HG03575 (cell line): ENCODE measurements at regions not wholly inside any gene's neighbourhood (a gene's known extent, or its start where the extent isn't known, plus 50 kb on each side); places are given as distances from the start of the nearest gene placed in this dataset.
A peak's percentile ranks its signal among the peaks of the same experiment; 100 is the strongest.
"Not testable (repeated sequence)": the region's sequence is repeated elsewhere in the genome, so short reads cannot be mapped to it uniquely, and the experiment has no call there.

Experiments
- ATAC-seq: cut with Tn5 transposase; IDR thresholded peaks from one replicate; pipeline ENCODE4 v1.9.1; 2021; ENCODE audit not compliant: unreplicated experiment, insufficient number of reproducible peaks, low FRiP score; ENCODE audit errors: extremely low read depth

DNA sequence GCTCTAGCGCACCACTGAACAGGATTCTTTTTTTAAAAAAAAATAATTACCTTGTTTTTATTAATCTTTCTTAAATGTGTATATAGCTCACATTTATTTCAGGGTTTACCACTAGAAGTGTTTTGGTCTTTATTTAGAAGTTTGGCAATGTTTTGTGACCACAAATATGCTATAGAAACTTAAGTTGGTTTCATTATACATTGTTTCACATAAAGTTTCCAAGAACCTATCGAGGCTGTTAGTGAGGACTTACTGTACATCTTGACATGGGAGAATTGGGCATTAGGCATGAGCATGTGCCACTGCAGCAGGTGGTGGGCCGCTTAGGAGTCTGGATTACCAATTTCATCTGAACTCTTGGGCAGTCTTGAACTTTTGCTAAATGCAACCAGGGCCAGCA, 77.9 kb upstream of the TMEM164 start:
- not testable (repeated sequence) for ATAC-seq

DNA sequence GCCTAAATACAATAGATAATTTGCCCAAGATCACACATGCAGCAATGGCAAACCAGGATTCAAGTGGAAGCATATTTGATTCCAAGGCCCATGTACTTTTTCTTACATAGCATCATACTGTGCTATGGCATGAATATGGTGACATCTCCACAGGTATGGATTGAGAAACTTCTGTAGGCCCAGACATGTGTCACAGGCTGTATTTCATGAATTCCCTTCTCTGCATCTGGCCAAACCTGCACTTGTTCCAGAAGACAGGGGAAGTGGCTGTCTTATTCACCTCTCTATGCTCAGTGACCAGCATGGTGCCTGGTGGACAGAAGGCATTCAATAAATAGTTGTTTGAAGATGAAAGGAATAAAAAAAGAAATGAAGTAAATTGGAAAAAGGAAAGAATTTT, 77.3 kb upstream of the TMEM164 start:
- no peak for ATAC-seq

DNA sequence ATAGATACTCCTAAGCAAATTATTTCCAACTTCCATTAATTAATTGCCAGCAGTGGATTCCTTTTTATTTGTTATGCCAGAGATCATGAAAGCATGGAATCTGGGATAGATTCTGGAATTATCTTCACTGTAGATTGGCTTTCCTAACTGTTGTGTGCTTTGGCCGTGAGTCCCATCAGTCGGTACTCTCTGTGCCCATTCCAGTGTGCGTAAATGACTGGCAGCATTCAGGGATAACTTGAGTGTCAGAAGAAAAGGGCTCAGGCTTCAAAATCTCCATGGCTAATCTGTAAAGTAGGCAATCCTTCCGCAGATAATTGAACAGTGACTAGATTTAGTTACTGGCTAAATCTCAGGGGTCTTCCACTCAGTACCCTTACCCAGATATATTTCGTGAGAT, 76.8 kb upstream of the TMEM164 start:
- no peak for ATAC-seq

DNA sequence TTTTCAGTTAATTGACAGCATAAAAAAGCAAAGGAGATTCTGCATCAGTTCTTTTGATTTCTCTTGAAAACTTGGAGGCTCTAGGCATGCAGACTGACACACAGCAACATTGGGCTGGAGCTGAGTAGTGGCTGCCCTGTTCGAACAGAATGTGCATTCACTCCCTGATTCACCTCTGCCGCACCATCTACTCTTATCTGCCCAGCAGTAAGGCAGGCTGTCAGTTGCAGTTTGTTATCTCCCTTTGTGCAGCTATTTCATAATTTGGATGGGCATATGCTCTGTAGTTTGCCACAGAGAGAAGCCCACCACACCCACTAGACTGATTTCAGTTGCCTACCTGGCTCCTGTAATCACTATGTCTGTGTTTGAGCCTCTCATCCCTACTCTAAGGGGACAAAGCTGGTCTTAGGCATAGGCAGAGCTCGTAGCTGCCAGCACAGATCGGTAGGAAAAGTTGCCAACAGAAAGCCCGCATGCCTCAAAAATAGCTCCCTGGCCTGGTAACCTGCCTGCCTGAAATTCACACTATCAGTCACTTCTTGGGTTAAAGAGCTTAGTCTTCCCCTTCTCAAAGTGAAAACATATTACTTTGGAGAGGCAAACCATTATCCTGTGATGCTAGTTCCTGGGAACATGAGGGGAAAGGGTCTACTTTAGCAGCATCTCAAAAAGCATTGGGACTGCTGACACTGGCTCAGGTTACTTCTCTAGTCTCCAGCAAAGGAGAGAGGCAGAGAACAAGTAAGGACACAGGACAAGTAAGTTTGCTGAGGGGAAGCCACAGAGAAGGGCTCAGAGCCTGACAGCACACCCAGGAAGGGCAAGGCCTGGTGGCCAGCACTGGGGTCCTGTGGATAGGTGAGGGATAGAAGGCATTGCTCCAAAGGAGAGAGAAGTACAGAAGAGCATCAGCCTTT, 75.9 kb upstream of the TMEM164 start:
- ATAC-seq = no peak

DNA sequence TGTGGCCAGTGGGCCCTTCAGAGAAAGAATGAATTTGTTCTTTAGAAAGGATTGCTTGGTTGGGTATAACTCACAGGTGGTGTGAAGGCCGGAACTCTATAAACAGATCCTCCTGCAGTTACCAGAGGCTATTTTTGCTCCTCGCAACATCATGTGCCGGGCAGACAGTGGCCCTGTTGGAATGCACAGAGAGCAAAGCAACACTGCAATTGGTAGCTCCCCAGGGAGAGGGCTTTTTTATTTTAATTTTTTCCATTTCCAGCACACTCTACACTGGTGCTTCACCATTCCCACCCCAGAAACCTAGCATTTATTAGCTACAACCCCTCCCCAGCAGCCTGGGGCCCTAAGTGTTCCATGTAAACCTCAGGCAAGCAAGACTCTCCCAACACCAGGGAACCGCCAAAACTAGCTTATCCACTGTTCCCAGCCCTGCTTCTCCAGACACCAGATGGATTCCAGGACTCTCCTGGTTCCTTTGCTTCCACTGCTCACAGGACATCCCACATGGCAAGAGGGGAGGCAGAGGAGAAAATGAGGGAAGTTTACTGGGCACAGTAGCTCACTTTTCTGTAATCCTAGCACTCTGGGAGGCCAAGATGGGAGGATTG, 75.1 kb upstream of the TMEM164 start:
- ATAC-seq = no peak

DNA sequence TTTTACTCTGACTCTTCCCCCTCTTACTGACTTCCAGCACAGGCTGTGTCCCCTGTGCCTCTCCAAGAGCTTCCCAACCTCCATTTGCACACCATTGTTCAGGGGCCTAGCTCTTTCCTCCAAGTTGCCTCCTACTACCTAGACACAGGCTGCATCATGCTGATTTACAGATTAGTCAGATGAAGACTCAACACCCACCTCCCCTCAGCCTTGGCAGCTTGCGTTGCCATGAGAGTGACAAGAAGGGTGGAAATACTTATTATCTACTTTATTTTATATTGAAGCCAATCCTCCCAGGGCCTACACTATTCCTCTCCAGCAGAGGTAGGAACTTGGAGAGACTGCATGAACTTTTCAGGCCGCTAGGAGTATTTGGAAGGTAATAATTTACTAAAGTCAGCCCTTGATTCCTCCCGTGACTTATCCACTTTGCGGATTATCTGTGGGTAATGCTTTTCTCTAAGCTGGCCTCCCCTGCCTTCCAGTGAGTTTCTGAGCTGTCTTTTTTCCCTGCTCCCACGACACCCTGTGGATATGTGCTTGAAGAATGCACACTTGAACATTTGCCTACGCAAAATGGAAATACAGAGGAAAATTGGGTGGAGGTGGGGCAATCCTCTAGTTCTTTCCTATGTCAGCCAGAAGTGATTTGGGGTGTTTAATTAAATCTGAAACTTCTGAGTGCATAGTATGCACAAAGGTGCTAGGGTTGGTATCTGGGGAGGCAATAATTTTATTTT, 74.1 kb upstream of the TMEM164 start:
- ATAC-seq = no peak

DNA sequence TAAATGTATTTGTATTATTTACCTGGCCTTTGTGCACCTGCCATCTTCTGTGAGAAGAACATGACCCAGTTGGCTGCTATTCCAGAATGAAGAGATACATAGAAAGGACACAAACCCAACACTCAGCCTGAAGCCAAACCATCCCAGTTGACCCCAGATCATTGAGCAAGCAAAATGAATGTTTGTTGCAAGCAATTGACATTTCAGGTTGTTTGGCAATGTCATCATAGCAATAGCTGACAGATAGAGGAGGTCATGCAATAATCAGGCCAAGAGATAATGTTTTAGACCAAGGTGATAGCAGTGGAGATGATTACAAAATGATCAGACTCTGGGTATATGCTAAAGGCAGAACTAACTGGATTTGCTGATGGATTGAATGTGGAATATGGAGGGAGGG, 71.2 kb upstream of the TMEM164 start:
- ATAC-seq = no peak

DNA sequence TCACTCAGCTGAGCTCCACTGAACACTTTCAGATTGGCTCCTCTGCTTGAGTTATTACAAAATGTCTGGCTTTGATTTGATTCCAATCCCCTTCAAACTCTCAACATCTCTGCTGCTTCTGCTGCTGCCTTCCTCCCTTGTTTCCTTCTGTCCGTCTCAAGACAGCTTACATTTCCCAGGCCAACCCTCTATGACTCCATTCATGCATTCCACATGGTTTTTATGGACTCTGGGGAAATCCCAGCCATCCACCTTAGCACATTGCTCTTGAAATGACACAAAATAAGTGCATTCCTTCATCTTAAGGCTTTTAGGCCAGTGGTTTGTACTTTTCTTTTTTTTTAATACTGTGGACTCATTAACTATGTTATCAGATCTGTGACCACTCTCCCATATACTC, 68.5 kb upstream of the TMEM164 start:
- ATAC-seq = no peak

DNA sequence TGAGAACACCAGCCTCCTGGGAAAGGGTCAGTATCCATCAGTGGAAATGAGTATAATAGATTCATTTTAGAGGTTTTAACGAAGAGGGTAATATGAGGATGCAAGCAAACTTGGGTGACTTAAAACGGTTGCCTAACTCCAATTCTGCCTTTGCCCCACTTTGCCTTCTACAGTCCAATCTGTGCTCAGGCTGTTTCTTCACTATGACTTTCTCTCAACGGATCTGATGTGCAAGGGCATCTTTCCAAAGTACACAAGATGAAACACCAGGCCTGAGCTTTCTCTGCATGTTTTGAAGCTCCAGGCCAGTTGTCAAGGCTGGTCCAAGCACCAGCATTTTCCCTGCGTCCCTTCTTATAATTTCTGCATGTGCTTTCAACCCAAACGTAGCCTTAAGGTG, 68.0 kb upstream of the TMEM164 start:
- no peak for ATAC-seq

DNA sequence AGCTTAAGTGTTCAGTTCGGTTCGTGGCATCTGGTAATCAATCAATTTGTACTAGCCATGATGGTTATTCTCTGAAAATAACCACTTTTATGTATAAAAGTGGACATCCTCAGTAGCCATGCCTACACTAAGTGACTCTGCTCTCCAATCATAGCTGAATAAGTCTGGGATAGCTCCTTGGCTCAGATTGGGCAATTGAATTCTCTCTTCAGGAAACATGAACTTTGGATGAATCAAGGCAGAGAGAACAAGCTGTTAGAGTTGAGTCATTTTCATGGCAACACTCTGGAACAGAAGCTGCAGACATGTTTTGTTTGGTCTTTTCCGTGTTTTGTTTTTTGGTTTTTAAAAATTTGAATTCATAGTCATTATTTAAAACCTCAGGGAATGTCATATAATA, 66.8 kb upstream of the TMEM164 start:
- ATAC-seq = no peak

DNA sequence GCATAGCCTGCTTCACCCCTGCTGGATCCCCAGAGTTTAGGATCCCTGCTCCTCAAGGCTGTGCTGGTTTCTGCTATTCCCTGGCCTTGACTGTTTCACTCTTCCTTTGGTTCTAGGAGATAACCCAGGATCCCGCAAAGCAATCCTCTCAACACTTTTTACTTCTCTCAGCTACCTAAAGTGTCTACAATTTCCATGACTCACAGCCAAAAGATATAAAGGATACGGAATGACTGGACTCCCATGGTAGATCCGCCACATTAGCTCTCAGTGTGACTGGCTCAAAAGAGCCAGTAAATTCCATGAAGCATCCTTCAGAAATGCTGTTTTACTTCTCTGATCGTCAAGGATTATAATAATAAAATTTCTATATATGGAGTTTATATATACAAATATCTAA, 66.3 kb upstream of the TMEM164 start:
- ATAC-seq = no peak

DNA sequence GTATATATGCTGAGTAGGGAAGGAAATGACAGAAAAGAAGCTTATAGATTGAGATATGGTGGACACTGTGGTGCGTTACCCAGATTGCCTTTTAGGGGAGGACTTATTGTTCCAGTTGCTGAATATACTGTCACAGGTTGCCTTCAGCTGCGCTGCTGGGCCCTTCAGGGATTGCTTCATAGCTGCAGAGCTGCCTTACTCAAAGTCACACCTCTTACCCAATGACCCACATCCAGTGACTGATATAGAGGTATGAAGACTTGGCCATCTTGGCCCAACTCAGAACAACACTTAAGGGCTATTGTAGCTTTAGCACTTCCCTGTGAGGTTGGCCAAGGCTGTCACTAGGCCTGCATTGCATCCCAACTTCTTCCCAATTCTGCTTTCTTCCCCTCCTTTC, 63.4 kb upstream of the TMEM164 start:
- no peak for ATAC-seq

DNA sequence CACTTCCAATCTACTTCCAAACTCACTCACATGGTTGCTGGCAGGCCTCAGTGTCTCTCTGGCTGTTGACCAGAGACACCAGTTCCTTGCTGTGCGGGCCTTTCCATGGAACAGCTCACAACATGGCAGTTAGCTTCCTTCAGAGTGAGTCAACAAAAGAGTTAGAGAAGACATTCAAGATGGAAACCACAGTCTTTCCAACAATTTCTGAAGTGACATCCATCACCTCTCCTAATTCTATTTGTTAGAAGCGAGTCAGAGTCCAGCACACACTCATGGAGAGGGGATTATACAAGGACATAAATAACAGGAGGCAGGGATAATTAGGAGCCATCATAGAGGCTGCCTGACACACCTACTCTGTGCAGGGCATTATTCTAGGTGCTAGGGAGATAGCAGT, 62.5 kb upstream of the TMEM164 start:
- ATAC-seq = no peak

DNA sequence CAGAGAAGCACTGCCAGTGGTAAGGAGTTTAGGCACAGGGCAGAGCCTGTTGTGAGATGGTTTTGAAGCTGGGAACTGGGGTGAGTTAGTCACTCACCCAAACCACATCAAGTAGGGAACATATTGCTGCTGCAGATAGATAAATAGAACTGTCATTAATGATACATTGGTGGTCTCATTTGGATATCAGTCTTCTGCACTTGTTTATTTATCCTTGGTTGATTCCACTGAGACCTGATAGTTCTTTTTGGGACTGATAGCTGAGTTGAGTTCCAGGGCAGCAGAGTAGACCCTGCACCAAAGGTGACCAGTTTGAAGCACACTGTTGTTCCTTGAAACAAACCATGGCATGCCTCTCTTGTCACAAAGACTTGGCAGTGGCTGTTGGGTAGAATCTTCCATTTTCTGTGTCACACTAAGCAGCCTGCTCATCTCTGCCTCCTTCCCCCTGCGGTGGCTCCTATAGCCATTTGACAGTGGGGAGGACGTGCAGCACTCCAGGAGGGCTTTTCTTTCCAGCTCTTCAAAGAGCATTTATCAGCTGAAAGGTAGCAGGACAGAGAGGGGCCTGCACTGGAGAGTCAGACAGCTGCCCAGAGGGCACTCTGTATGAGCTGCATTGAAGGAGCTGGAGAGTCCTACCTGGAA, 59.7 kb upstream of the TMEM164 start:
- no peak for ATAC-seq

DNA sequence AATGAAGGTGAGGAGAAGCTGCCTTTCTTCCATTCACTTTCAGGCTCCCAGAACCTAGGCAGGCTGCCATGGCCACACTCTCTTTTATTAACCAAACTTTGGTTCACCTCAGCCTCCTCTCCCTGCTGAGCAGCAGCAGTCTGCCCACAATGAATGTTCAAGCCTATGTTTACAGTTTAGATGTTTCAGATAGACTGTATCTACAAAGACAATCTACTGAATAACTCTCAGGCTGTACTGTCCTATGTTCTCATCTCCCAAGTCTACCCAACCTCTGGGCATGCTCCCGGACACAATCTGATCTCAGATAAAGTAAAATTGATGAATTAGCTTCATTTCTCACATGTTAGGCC, 59.2 kb upstream of the TMEM164 start:
- no peak for ATAC-seq

DNA sequence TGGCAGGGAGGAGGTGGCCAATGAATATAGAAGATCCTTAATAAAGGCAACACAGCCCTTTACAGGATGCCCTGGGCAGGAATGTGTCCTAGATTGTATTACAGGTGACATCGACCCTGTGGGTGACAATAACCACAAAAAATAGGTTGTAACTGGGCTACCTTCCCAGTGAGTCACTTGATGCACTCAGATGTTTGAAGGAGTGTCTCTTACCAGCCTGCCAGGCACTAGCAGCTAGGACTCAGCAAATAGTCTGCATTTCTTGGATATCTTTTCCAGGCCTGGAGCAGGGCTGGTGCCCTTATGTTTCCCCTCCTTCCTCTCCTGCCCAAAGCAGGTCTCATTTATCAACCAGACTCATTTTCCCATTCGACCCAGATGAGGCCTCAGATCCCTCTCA, 50.9 kb upstream of the TMEM164 start:
- ATAC-seq = no peak

DNA sequence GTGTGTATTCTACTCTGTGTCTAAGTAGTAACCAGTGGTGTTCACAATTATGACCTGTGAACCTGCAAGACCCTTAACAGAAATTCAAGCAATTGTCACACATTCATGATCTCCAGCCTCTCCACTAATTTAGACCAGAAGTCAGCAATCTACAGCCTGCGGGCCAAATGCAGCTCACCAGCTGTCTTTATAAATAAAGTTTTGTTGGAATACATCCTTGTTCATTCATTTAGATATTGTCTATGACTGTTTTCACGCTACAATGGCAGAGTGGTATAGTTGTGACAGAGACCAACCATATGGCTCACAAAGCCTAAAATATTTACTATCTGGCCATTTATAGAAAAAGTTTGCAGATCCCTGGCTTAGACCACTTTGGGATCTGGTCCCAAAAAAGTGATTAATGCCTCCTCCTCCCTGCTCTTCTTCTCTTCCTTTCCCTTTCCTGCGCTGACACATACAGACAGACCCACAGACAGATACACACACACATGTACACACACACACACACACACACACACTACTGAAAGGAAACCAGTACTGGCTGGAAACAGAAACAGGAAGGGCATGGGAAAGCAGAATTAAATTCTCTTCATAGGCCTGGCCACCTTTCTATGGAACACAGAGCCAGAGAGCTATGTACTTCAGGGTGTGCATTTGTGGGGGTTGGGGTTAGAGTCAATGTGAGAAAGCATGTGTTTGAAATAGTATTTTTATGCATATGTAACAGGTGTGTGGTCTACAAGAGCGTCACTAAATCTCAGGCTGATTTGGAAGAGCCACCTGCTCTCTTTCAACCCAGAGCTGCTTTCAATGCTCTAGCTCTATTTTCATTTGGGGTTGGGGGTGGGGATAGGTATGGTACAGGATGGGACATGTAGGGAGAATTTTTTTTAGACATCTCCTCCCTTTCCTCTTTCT, 49.7 kb upstream of the TMEM164 start:
- peak; percentile 60 for ATAC-seq
